GM18907 (cell line): ENCODE measurements at regions not wholly inside any gene's neighbourhood (a gene's known extent, or its start where the extent isn't known, plus 50 kb on each side); places are given as distances from the start of the nearest gene placed in this dataset.
"Not testable (repeated sequence)": the region's sequence is repeated elsewhere in the genome, so short reads cannot be mapped to it uniquely, and the experiment has no call there.

ENCODE experiments used
- ATAC-seq: cut with Tn5 transposase; IDR thresholded peaks from one replicate; pipeline ENCODE4 v1.9.1; 2021; ENCODE audit warnings: mild to moderate bottlenecking, moderate library complexity; ENCODE audit not compliant: unreplicated experiment

- no peak for ATAC-seq
Measured at GRCh38 chr6:82419132-82419581, 55.5 kb downstream of the TPBG start.

- no peak for ATAC-seq
Measured at GRCh38 chr6:82419859-82420258, 56.2 kb downstream of the TPBG start.

- ATAC-seq, result no peak
Measured at GRCh38 chr6:82430611-82431010, 67.0 kb downstream of the TPBG start.

- no peak for ATAC-seq
Measured at GRCh38 chr6:82436740-82437139, 73.1 kb downstream of the TPBG start.

GRCh38 chr6:82437701-82438100 lies 74.1 kb downstream of the TPBG start:
- no peak for ATAC-seq

GRCh38 chr6:82441047-82441855 lies 77.6 kb downstream of the TPBG start:
- ATAC-seq, result no peak

- no peak for ATAC-seq
Measured at GRCh38 chr6:82442061-82442719, 78.6 kb downstream of the TPBG start.

GRCh38 chr6:82458147-82458546 lies 94.5 kb downstream of the TPBG start:
- no peak for ATAC-seq

- no peak for ATAC-seq
Measured at GRCh38 chr6:82458705-82459104, 95.1 kb downstream of the TPBG start.

- ATAC-seq, result no peak
Measured at GRCh38 chr6:82461536-82461935, 97.9 kb downstream of the TPBG start.

- no peak for ATAC-seq
Measured at GRCh38 chr6:82467338-82467737, 103.7 kb downstream of the TPBG start.

GRCh38 chr6:82470123-82470522 lies 106.5 kb downstream of the TPBG start:
- ATAC-seq, result not testable (repeated sequence)

GRCh38 chr6:82475106-82475505 lies 111.5 kb downstream of the TPBG start:
- not testable (repeated sequence) for ATAC-seq

- ATAC-seq, result no peak
Measured at GRCh38 chr6:82484001-82484400, 120.4 kb downstream of the TPBG start.

GRCh38 chr6:82484737-82485626 lies 121.4 kb downstream of the TPBG start:
- no peak for ATAC-seq

GRCh38 chr6:82487895-82488294 lies 124.3 kb downstream of the TPBG start:
- no peak for ATAC-seq

GRCh38 chr6:82488403-82488802 lies 124.8 kb downstream of the TPBG start:
- no peak for ATAC-seq

- no peak for ATAC-seq
Measured at GRCh38 chr6:82492134-82492533, 128.5 kb downstream of the TPBG start.

GRCh38 chr6:82493467-82493866 lies 129.8 kb downstream of the TPBG start:
- no peak for ATAC-seq

GRCh38 chr6:82494367-82494766 lies 130.8 kb downstream of the TPBG start:
- no peak for ATAC-seq

- not testable (repeated sequence) for ATAC-seq
Measured at GRCh38 chr6:82501901-82502300, 138.3 kb downstream of the TPBG start.
